ENCODE measurements at regions not wholly inside any gene's neighbourhood (a gene's known extent, or its start where the extent isn't known, plus 50 kb on each side); places are given as distances from the start of the nearest gene placed in this dataset.

GRCh38 chr19:29289020-29289419, 76.1 kb upstream of the UQCRFS1 start:
- no peak for TF ChIP-seq CTCF (IDR thresholded peaks at IDR 0.05)
- TF ChIP-seq POLR2AphosphoS5 (IDR thresholded peaks at IDR 0.05), result no peak
- no peak for TF ChIP-seq POLR2A (IDR thresholded peaks at IDR 0.05)
